ENCODE measurements at regions not wholly inside any gene's neighbourhood (a gene's known extent, or its start where the extent isn't known, plus 50 kb on each side); places are given as distances from the start of the nearest gene placed in this dataset.

DNA sequence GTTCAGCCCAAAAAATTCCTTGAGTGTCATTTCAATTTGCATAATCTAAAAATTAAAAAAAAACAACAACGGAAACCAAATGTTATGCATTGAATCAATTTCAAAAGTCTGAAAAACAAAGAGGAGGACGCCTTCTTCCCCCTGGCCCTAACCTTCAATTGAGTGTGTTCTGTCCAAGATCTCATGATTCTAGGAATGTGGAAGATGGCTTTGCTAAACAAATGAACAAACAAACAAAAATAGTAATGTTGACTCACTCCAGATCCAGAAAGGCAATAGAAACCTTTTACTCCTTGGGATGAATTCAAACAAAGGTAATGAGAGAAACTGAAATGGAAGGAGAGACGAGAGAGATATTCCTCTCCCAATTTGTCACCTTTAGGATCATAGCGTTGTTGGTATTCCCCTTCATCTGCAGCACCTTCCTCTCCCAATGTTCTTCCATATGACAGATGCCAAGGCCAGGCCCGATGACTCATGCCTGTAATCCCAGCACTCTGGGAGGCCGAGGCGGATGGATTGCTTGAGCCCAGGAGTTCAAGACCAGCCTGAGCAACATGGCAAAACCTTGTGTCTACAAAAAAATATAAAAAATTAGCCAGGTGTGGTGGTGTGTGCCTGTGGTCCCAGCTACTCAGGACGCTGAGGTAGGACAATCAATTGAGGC, 109.2 kb upstream of the ADGRF1 start:
- DNase-seq (ENCODE audit: low spot score): no peak
- TF ChIP-seq, protein P1, sequence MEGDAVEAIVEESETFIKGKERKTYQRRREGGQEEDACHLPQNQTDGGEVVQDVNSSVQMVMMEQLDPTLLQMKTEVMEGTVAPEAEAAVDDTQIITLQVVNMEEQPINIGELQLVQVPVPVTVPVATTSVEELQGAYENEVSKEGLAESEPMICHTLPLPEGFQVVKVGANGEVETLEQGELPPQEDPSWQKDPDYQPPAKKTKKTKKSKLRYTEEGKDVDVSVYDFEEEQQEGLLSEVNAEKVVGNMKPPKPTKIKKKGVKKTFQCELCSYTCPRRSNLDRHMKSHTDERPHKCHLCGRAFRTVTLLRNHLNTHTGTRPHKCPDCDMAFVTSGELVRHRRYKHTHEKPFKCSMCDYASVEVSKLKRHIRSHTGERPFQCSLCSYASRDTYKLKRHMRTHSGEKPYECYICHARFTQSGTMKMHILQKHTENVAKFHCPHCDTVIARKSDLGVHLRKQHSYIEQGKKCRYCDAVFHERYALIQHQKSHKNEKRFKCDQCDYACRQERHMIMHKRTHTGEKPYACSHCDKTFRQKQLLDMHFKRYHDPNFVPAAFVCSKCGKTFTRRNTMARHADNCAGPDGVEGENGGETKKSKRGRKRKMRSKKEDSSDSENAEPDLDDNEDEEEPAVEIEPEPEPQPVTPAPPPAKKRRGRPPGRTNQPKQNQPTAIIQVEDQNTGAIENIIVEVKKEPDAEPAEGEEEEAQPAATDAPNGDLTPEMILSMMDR (IDR thresholded peaks at IDR 0.05; ENCODE audit: extremely low read depth, missing control alignments): no peak

GRCh38 chr6:47149554-47149953, 107.4 kb upstream of the ADGRF1 start:
- TF ChIP-seq, protein P1 (IDR thresholded peaks at IDR 0.05; ENCODE audit: extremely low read depth, missing control alignments): no peak
- DNase-seq (ENCODE audit: low spot score): no peak

GRCh38 chr6:47149066-47149465, 106.9 kb upstream of the ADGRF1 start:
- DNase-seq (ENCODE audit: low spot score): no peak
- TF ChIP-seq, protein P1 (IDR thresholded peaks at IDR 0.05; ENCODE audit: extremely low read depth, missing control alignments): no peak

GRCh38 chr6:47147836-47148344, 105.8 kb upstream of the ADGRF1 start:
- no peak for DNase-seq (ENCODE audit: low spot score)
- TF ChIP-seq, protein P1 (IDR thresholded peaks at IDR 0.05; ENCODE audit: extremely low read depth, missing control alignments): no peak

- TF ChIP-seq, protein P1 (IDR thresholded peaks at IDR 0.05; ENCODE audit: extremely low read depth, missing control alignments): no peak
- DNase-seq (ENCODE audit: low spot score): no peak
These were observed 105.1 kb upstream of the ADGRF1 start for GRCh38 chr6:47147175-47147727.

DNA sequence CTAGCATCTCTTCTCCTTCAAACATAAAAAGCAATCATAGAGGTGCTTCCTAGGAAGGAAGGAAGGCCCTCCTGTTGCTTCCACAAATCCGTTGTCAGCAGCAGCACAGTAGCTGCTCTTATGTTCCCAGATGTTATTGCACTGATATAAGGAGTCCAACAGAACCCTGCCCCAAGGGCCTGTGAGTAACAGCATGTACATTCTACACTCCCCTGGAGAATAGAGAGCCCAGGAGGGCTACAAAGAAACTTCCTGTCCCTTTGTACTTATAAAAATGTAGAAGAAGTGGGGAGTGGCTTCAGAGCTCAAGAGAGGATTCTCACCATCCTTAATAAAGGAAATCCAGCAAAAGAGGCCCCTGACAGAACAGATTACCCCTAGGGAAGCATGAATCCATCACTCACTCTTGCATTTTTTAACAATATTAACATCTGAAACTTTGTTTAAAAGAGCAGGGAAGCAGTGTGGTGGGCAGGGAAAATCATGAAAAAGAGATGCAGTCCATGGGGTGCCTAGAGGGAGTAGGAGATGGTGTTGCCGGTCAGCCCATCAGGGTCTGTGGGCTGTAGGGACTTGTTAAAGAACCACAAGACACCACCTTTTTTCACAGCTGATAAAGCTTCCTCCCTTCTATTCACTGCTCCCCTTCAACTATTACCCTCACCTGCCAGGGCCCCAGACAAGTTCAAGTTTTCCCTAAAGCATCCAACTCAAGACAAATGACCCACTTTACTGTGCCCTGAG, 104.5 kb upstream of the ADGRF1 start:
- TF ChIP-seq, protein P1 (IDR thresholded peaks at IDR 0.05; ENCODE audit: extremely low read depth, missing control alignments): no peak

GRCh38 chr6:47145212-47145611, 103.1 kb upstream of the ADGRF1 start:
- TF ChIP-seq, protein P1 (IDR thresholded peaks at IDR 0.05; ENCODE audit: extremely low read depth, missing control alignments): no peak
- DNase-seq (ENCODE audit: low spot score): no peak

More for the DNA sequence above, 104.5 kb upstream of the ADGRF1 start:
- DNase-seq (ENCODE audit: low spot score): no peak
